SU-DHL-6 (cell line): ENCODE measurements at regions not wholly inside any gene's neighbourhood (a gene's known extent, or its start where the extent isn't known, plus 50 kb on each side); places are given as distances from the start of the nearest gene placed in this dataset.

Source experiments
- H2AFZ ChIP-seq: fragments of 200-600 bp; sonication (generic); 2 replicates; pipeline ENCODE4 v1.6.1; 2014; ENCODE audit warnings: low read depth, mild to moderate bottlenecking, moderate library complexity, mixed read lengths, antibody characterized with exemption, low read length; ENCODE audit not compliant: severe bottlenecking
- H3F3A ChIP-seq: fragments of 200-600 bp; shearing (Covaris generic); 2 replicates; pipeline ENCODE4 v1.6.0; 2016; ENCODE audit warnings: antibody characterized with exemption, mild to moderate bottlenecking; ENCODE audit not compliant: insufficient read depth
- H3K27ac ChIP-seq: fragments of 200-600 bp; sonication (generic); 2 replicates; pipeline ENCODE4 v1.5.1; 2016; ENCODE audit warnings: low read depth, mild to moderate bottlenecking, low read length, moderate library complexity, mixed read lengths
- H3K27me3 ChIP-seq: fragments of 200-600 bp; sonication (generic), shearing (Covaris generic); 2 replicates; pipeline ENCODE4 v1.6.0; 2014; ENCODE audit warnings: mild to moderate bottlenecking, low read length
- H3K36me3 ChIP-seq: fragments of 200-600 bp; sonication (generic); 2 replicates; pipeline ENCODE4 v1.6.1; 2014; ENCODE audit warnings: mild to moderate bottlenecking, low read length, mixed read lengths
- H3K4me2 ChIP-seq: fragments of 300-600, 200-600 bp; shearing (Covaris generic), sonication (generic); 2 replicates; pipeline ENCODE4 v1.6.0; 2014; ENCODE audit warnings: low read length, low read depth, mild to moderate bottlenecking; ENCODE audit not compliant: poor library complexity, severe bottlenecking
- H3K4me3 ChIP-seq: fragments of 200-600 bp; sonication (generic); 2 replicates; pipeline ENCODE4 v1.5.1; 2014; ENCODE audit warnings: antibody characterized with exemption, low read length, mild to moderate bottlenecking, mixed read lengths; ENCODE audit not compliant: insufficient read depth, poor library complexity, severe bottlenecking
- H3K79me2 ChIP-seq: fragments of 200-600 bp; sonication (generic); 2 replicates; pipeline ENCODE4 v1.6.1; 2014; ENCODE audit warnings: mild to moderate bottlenecking, low read length, moderate library complexity; ENCODE audit not compliant: insufficient read depth
- H3K9ac ChIP-seq: fragments of 200-600 bp; sonication (generic); 2 replicates; pipeline ENCODE4 v1.7.0; 2014; ENCODE audit warnings: mild to moderate bottlenecking, low read length
- H3K9me2 ChIP-seq: fragments of 200-600 bp; sonication (generic); replicated peaks from 2 replicates; pipeline ENCODE4 v1.6.1; 2014; ENCODE audit warnings: low read length; ENCODE audit not compliant: insufficient read depth
- H3K9me3 ChIP-seq: fragments of 200-600 bp; sonication (generic); 2 replicates; pipeline ENCODE4 v1.6.1; 2014; ENCODE audit warnings: low read length, mixed read lengths; ENCODE audit not compliant: insufficient read depth
- H4K20me1 ChIP-seq: fragments of 200-600 bp; sonication (generic); 2 replicates; pipeline ENCODE4 v1.6.1; 2014; ENCODE audit warnings: low read depth, mild to moderate bottlenecking, antibody characterized with exemption, low read length, moderate library complexity, mixed read lengths
- EZH2phosphoT487 ChIP-seq: fragments of 200-600 bp; sonication (generic), shearing (Covaris generic); conservative IDR thresholded peaks from 2 replicates; pipeline ENCODE4 v1.6.1; 2018; ENCODE audit warnings: mild to moderate bottlenecking, antibody characterized with exemption, low read length, moderate library complexity, mixed read lengths
- TF ChIP-seq, protein P1 (sequence below): fragments of 200-600 bp; sonication (generic); IDR thresholded peaks from one replicate; pipeline ENCODE4 v1.5.1; 2017; ENCODE audit warnings: antibody characterized with exemption, mild to moderate bottlenecking, low read length, moderate library complexity; ENCODE audit not compliant: insufficient read depth, poor library complexity, severe bottlenecking

DNA sequence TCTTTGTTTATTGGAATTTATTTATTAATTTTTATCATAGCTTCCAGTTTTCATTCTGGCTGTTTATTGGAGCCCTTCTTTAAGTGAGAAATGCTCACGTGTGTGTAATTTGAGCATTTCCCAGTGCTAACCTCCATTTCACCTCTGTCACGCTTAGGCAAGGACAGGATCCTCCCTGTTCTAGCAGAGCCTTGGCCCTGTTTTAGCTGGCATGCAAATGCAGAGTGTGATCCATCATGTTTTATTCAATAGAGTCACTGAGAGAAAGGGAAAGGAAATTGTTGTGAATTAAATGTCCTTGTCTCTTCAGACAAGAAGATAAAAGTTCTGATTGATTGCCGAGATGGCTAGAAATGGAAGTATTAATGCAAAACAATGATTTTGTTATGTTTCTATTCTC, 137.3 kb upstream of the ACO1 start:
- Histone ChIP-seq H2AFZ (no peak overlapping the region), H3K9me3 (no peaks in the 10 kb centered on the region), H3K27me3 (0 out of 2 replicates have a peak, but pooled peaks cover 2% of the 10 kb centered on the region), H3K4me2 (no peak overlapping the region), H3K9ac (no peak overlapping the region), H3K4me3 (no peak overlapping the region), H3F3A (no peaks in the 10 kb centered on the region), H3K9me2 (no peaks in the 10 kb centered on the region), H3K79me2 (no peaks in the 10 kb centered on the region), H4K20me1 (no peaks in the 10 kb centered on the region), H3K36me3 (no peaks in the 10 kb centered on the region), H3K27ac (no peak overlapping the region)
- TF ChIP-seq, protein P1, sequence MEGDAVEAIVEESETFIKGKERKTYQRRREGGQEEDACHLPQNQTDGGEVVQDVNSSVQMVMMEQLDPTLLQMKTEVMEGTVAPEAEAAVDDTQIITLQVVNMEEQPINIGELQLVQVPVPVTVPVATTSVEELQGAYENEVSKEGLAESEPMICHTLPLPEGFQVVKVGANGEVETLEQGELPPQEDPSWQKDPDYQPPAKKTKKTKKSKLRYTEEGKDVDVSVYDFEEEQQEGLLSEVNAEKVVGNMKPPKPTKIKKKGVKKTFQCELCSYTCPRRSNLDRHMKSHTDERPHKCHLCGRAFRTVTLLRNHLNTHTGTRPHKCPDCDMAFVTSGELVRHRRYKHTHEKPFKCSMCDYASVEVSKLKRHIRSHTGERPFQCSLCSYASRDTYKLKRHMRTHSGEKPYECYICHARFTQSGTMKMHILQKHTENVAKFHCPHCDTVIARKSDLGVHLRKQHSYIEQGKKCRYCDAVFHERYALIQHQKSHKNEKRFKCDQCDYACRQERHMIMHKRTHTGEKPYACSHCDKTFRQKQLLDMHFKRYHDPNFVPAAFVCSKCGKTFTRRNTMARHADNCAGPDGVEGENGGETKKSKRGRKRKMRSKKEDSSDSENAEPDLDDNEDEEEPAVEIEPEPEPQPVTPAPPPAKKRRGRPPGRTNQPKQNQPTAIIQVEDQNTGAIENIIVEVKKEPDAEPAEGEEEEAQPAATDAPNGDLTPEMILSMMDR = no peak
- no peak for TF ChIP-seq EZH2phosphoT487

DNA sequence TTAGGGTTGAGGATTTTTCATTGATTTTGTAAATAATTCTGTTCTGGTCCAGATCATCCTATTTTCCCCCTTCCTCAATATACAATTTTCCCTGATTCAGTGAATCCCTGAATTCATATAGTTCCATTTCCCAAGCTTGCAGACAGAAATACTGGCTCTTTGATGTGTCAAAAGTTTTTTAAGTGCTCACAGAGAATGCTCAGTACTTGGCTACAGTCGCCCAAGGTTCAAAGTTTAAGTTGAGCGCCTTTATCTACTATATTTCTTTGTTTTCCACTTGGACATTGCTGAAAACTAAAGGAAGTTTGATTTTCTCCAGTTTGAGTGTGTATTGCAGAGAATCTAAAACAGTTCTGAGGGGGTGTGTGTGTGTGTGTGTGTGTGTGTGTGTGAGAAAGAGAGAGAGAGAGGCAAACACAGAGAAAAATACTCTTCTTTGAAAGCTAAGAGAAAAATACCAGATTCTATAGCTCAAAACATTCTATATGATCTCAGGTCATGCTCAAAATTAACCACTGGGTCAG, 136.2 kb upstream of the ACO1 start:
- Histone ChIP-seq H4K20me1 (no peaks in the 10 kb centered on the region), H3K79me2 (no peaks in the 10 kb centered on the region), H3F3A (no peaks in the 10 kb centered on the region), H3K36me3 (no peaks in the 10 kb centered on the region), H3K4me3 (no peak overlapping the region), H3K9me3 (no peaks in the 10 kb centered on the region), H3K9ac (no peak overlapping the region), H3K27ac (no peak overlapping the region), H3K27me3 (0 out of 2 replicates have a peak, but pooled peaks cover 2% of the 10 kb centered on the region), H3K4me2 (no peak overlapping the region), H2AFZ (no peak overlapping the region), H3K9me2 (no peaks in the 10 kb centered on the region)
- no peak for TF ChIP-seq EZH2phosphoT487
- TF ChIP-seq, protein P1 = no peak

DNA sequence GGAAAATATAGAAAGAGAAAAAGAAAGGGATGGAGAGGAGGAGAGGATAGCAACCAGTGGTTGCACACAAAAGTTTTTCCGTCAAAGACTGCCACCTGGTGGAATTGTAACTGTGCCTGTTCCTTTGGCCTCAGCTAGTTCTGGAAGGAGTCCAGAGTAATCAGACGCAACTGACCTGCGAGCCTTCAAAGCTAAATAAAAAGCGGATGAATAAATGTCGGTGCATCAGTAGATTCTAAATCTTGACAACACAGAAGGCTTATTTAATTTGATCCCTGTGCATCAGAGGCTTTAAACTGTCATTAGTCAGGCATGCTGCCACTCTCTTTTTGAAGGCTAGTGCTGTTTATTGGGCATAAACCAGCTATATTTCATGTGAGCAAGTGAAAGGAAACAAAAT, 132.9 kb upstream of the ACO1 start:
- H3K4me2 ChIP-seq = no peak overlapping the region
- H3K9ac ChIP-seq = no peak overlapping the region
- no peaks in the 10 kb centered on the region for H3F3A ChIP-seq
- no peak for TF ChIP-seq EZH2phosphoT487
- TF ChIP-seq, protein P1 = peak; percentile 73
- no peaks in the 10 kb centered on the region for H3K27me3 ChIP-seq
- H3K79me2 ChIP-seq = no peaks in the 10 kb centered on the region
- no peak overlapping the region for H3K4me3 ChIP-seq
- no peaks in the 10 kb centered on the region for H4K20me1 ChIP-seq
- H2AFZ ChIP-seq = no peak overlapping the region
- no peak overlapping the region for H3K27ac ChIP-seq
- H3K36me3 ChIP-seq = no peaks in the 10 kb centered on the region
- no peaks in the 10 kb centered on the region for H3K9me3 ChIP-seq
- no peaks in the 10 kb centered on the region for H3K9me2 ChIP-seq

DNA sequence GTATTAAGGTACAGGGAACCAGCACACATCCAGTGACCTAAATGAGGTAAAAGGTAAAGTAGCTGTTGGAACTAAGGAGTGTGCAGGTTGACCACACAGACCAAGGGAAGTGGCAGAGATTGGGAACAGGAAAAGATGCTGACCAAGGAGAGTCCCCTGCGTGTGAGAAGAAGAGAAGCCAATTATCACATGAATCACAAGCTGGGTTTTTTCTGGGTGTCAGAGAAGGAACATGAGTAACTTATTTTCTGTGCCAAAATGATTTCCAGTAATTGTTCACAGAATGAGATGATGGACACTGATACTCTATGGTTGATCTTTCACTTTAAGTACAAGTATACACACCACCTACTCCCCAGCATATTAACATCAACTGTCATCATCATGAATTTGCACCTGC, 130.7 kb upstream of the ACO1 start:
- TF ChIP-seq, protein P1 = no peak
- no peak for TF ChIP-seq EZH2phosphoT487
- H3K27ac ChIP-seq = no peak overlapping the region
- no peak overlapping the region for H3K4me3 ChIP-seq
- no peaks in the 10 kb centered on the region for H3K27me3 ChIP-seq
- no peaks in the 10 kb centered on the region for H3K9me3 ChIP-seq
- H2AFZ ChIP-seq = no peak overlapping the region
- no peak overlapping the region for H3K4me2 ChIP-seq
- no peaks in the 10 kb centered on the region for H4K20me1 ChIP-seq
- no peak overlapping the region for H3K9ac ChIP-seq
- no peaks in the 10 kb centered on the region for H3F3A ChIP-seq
- H3K36me3 ChIP-seq = no peaks in the 10 kb centered on the region
- H3K9me2 ChIP-seq = no peaks in the 10 kb centered on the region
- H3K79me2 ChIP-seq = no peaks in the 10 kb centered on the region
